Tibial nerve (tissue), 4 donors: ENCODE measurements at regions not wholly inside any gene's neighbourhood (a gene's known extent, or its start where the extent isn't known, plus 50 kb on each side); places are given as distances from the start of the nearest gene placed in this dataset.
"Not testable (repeated sequence)": the region's sequence is repeated elsewhere in the genome, so short reads cannot be mapped to it uniquely, and the experiment has no call there.

Experiments used
- DNase-seq, 2 donors: peaks; one replicate each; pipeline ENCODE4 v3.0.0-alpha.2; 2019; ENCODE audit warnings: low spot score in 2 of 2
- H3K27ac ChIP-seq, 4 donors: fragments of 200-600 bp; sonication (generic) in 3 of 4; one replicate each; pipeline ENCODE4 v1.5.1; 2017 to 2019; ENCODE audit warnings: mild to moderate bottlenecking in 1 of 4
- H3K27me3 ChIP-seq, 2 donors: fragments of 200-600 bp; sonication (generic) in 1 of 2; one replicate each; pipeline versions ENCODE4 v1.5.1 to v1.6.0; 2017 to 2019
- H3K36me3 ChIP-seq, 3 donors: fragments of 200-600 bp; sonication (generic); one replicate each; pipeline ENCODE4 v1.5.1; 2018 to 2019
- H3K4me1 ChIP-seq, 4 donors: fragments of 200-600 bp; sonication (generic) in 3 of 4; one replicate each; pipeline ENCODE4 v1.5.1; 2017 to 2019
- H3K4me3 ChIP-seq, 4 donors: fragments of 200-600 bp; sonication (generic) in 3 of 4; one replicate each; pipeline ENCODE4 v1.5.1; 2017 to 2019; ENCODE audit warnings: mild to moderate bottlenecking in 1 of 4, moderate library complexity in 1 of 4
- H3K9me3 ChIP-seq, 4 donors: fragments of 200-600 bp; sonication (generic) in 3 of 4; one replicate each; pipeline ENCODE4 v1.5.1; 2017 to 2019
- EP300 ChIP-seq, 2 donors: sonication (generic); formaldehyde crosslinking; IDR thresholded peaks; one replicate each; pipeline ENCODE4 v1.6.1; 2017; ENCODE audit warnings: antibody characterized with exemption in 2 of 2, mild to moderate bottlenecking in 1 of 2
- POLR2A ChIP-seq, 2 donors: fragments of 450-650 bp; IDR thresholded peaks; one replicate each; pipeline ENCODE4 v1.6.1; 2017; ENCODE audit warnings: antibody characterized with exemption in 2 of 2, mild to moderate bottlenecking in 2 of 2, moderate library complexity in 2 of 2
- WGBS, 2 donors: methylation state at CpG; one replicate each; pipeline ENCODE4 v1.1.5; 2018; 5-methylcytosine and 5-hydroxymethylcytosine counted together
- TF ChIP-seq, protein P1 (sequence below), 5 experiments: fragments of 200-600 bp in 3 of 5; fragments of 450-650 bp in 2 of 5; sonication (generic) in 3 of 5; IDR thresholded peaks; one replicate each; pipeline ENCODE4 v1.5.1; 2016 to 2019; ENCODE audit warnings: antibody characterized with exemption in 5 of 5, mild to moderate bottlenecking in 3 of 5, moderate library complexity in 2 of 5

DNA sequence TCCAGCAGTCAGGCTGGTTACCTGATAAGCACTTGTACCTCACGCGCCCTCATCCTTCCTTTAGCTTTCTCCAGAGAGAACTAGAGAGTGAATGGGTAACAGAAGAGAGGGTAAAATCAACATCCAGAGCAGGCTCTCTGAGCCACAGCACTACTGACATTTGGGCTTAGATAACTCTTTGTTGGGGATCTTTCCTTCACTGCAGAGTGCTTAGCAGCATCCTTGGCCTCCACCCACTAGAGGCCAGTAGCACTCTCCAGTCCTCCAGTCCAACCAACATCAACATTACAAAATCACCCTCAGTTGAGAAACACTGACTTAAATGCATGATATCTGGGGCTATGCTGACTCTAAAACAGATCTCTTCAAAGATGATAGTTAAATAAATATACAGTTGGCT is 220.7 kb downstream of the TACR3 start:
- Histone ChIP-seq H3K27me3 (no peaks in the 10 kb centered on the region), H3K27ac (no peak overlapping the region), H3K4me1 (no peaks in the 10 kb centered on the region), H3K9me3 (peaks cover 0 to 8% (median 0%) of the 10 kb centered on the region in 4 donors), H3K4me3 (no peak overlapping the region), H3K36me3 (no peaks in the 10 kb centered on the region)
- TF ChIP-seq EP300 (IDR thresholded peaks at IDR 0.05): no peak
- TF ChIP-seq POLR2A (IDR thresholded peaks at IDR 0.05): no peak
- TF ChIP-seq, protein P1, sequence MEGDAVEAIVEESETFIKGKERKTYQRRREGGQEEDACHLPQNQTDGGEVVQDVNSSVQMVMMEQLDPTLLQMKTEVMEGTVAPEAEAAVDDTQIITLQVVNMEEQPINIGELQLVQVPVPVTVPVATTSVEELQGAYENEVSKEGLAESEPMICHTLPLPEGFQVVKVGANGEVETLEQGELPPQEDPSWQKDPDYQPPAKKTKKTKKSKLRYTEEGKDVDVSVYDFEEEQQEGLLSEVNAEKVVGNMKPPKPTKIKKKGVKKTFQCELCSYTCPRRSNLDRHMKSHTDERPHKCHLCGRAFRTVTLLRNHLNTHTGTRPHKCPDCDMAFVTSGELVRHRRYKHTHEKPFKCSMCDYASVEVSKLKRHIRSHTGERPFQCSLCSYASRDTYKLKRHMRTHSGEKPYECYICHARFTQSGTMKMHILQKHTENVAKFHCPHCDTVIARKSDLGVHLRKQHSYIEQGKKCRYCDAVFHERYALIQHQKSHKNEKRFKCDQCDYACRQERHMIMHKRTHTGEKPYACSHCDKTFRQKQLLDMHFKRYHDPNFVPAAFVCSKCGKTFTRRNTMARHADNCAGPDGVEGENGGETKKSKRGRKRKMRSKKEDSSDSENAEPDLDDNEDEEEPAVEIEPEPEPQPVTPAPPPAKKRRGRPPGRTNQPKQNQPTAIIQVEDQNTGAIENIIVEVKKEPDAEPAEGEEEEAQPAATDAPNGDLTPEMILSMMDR (IDR thresholded peaks at IDR 0.05): no peak
- WGBS, 2 donors: 84 to 94% methylated on average over 2 of the region's 2 CpGs
- no peak for DNase-seq

DNA sequence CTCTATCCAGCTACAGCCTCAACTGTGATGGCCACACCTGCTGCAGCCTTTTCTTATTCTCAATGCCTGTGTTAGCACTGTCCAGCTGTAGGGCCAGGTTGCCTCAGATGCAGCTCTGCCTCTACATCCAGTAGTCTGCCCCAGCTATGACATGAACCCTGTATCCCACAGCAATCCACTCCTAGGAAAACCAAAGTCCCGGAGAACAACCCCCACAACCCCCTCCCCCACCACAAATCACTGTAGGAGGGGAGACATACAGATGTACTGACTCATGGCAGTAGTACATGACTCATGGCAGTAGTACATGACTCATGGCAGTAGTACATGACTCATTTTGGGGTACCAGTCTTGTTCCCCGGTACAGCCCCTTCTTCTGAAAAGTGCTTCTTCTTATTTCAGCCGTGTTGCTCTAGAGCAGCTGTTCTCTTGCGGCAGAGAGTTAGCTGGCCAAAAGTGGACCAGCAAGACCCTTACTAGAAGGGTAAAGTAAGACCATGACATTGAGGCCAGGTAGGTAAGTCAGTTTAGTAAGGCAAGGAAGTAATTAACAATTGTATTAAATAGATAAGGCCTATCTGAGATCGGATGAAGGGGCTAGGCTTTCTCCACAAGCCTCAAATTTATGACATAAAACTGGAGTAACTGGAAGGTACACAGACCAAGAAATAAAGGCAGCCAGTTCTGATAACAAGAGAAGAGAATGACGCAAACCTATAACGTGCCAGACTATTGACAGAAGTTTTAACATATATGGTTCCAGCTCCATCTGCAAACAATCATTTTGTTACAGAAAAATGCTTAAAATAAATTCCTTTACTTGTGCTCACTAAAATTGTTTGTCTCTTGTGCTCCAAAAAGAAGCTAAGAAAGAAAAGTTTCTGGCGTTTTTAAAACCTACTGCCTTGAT is 221.4 kb downstream of the TACR3 start:
- WGBS, 2 donors: 57 to 66% methylated on average over 8 of the region's 8 CpGs
- Histone ChIP-seq H3K4me1 (no peaks in the 10 kb centered on the region), H3K9me3 (peaks cover 0 to 8% (median 0%) of the 10 kb centered on the region in 4 donors)

GRCh38 chr4:103497692-103498091 is 222.1 kb downstream of the TACR3 start:
- TF ChIP-seq EP300 (IDR thresholded peaks at IDR 0.05) (no peak), POLR2A (IDR thresholded peaks at IDR 0.05) (no peak)
- TF ChIP-seq, protein P1 (IDR thresholded peaks at IDR 0.05): no peak
- Histone ChIP-seq H3K27me3 (no peaks in the 10 kb centered on the region), H3K27ac (no peak overlapping the region), H3K4me1 (no peaks in the 10 kb centered on the region), H3K4me3 (no peak overlapping the region), H3K9me3 (peaks cover 0 to 8% (median 0%) of the 10 kb centered on the region in 4 donors), H3K36me3 (no peaks in the 10 kb centered on the region)
- 82 to 100% methylated on average over 1 of the region's 1 CpG for WGBS, 2 donors
- no peak for DNase-seq

More for the DNA sequence above, 221.4 kb downstream of the TACR3 start:
- no peaks in the 10 kb centered on the region for H3K27me3 ChIP-seq
- no peak overlapping the region for H3K4me3 ChIP-seq
- no peaks in the 10 kb centered on the region for H3K36me3 ChIP-seq
- no peak for DNase-seq
- no peak overlapping the region for H3K27ac ChIP-seq
- TF ChIP-seq POLR2A (IDR thresholded peaks at IDR 0.05): no peak
- TF ChIP-seq, protein P1 (IDR thresholded peaks at IDR 0.05): no peak
- no peak for TF ChIP-seq EP300 (IDR thresholded peaks at IDR 0.05)

GRCh38 chr4:103496800-103497199 is 223.0 kb downstream of the TACR3 start:
- 89 to 91% methylated on average over 5 of the region's 5 CpGs for WGBS, 2 donors
- Histone ChIP-seq H3K27me3 (no peaks in the 10 kb centered on the region), H3K4me3 (no peak overlapping the region), H3K36me3 (no peaks in the 10 kb centered on the region), H3K4me1 (no peaks in the 10 kb centered on the region), H3K9me3 (peaks cover 0 to 8% (median 0%) of the 10 kb centered on the region in 4 donors), H3K27ac (no peak overlapping the region)
- TF ChIP-seq, protein P1 (IDR thresholded peaks at IDR 0.05): no peak
- no peak for TF ChIP-seq POLR2A (IDR thresholded peaks at IDR 0.05)
- no peak for TF ChIP-seq EP300 (IDR thresholded peaks at IDR 0.05)
- DNase-seq: no peak

DNA sequence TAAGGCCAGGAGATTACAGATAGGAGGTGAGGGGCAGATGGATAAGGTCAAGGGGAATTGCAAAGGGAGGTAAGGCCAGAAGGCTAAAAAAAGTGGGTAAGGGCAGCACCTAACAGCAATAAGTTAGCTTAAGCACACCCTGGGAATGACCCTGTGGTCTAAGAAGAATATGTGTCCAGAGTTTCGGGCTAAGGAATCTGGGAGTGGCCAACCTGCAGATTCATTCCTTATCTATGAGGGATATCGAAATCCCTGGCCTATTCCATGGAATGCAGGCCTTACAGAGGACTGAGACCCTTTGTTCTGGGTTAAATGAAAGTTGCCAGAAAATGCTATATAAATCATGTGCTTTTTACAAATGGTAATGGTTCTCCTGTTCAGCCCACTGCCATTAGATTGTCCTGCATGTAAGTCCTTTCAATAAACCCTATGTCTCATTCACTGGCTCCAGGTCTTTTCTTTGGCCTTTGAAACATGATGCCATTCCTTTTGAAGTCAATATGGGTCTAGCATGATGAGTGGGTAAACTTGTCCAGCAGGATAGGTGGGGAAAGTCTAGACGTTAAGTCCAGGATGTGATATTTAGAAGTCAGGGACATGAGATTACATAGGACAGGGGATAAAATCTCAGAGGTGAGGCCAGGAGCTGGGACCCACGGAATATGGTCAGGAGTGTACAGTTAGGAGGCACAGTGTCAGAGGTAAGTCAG is 226.2 kb downstream of the TACR3 start:
- H3K27ac ChIP-seq: no peak overlapping the region

DNA sequence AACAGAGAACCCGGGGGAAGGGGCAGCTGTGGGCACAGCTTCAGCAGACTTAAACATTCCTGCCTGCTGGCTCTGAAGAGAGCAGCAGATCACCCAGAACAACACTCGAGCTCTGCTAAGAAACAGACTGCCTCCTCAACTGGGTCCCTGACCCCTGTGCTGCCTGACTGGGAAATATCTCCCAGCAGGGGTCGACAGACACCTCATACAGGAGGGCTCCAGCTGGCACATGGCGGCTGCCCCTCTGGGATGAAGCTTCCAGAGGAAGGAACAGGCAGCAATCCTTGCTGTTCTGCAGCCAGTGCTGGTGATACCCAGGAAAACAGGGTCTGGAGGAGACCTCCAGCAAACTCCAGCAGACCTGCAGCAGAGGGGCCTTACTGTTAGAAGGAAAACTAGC is 234.5 kb downstream of the TACR3 start:
- WGBS, 2 donors: 68 to 91% methylated on average over 4 of the region's 4 CpGs
- DNase-seq, H3K27ac ChIP-seq, H3K9me3 ChIP-seq, H3K4me3 ChIP-seq, H3K36me3 ChIP-seq, H3K4me1 ChIP-seq, H3K27me3 ChIP-seq: not testable (repeated sequence)

More for the DNA sequence above, 226.2 kb downstream of the TACR3 start:
- 74 to 75% methylated on average over 4 of the region's 4 CpGs for WGBS, 2 donors
- TF ChIP-seq EP300 (IDR thresholded peaks at IDR 0.05) (no peak), POLR2A (IDR thresholded peaks at IDR 0.05) (no peak)
- TF ChIP-seq, protein P1 (IDR thresholded peaks at IDR 0.05): no peak
- no peaks in the 10 kb centered on the region for H3K4me1 ChIP-seq
- no peak for DNase-seq
- H3K36me3 ChIP-seq: no peaks in the 10 kb centered on the region
- H3K27me3 ChIP-seq: no peaks in the 10 kb centered on the region
- no peaks in the 10 kb centered on the region for H3K9me3 ChIP-seq
- H3K4me3 ChIP-seq: no peak overlapping the region
